Peyer's patch (tissue), 4 donors: ENCODE measurements at regions not wholly inside any gene's neighbourhood (a gene's known extent, or its start where the extent isn't known, plus 50 kb on each side); places are given as distances from the start of the nearest gene placed in this dataset.

Experiments used
- POLR2A ChIP-seq, 2 donors: fragments of 450-650 bp; IDR thresholded peaks; one replicate each; pipeline ENCODE4 v1.5.1; 2017; ENCODE audit warnings: antibody characterized with exemption in 2 of 2, mild to moderate bottlenecking in 2 of 2, moderate library complexity in 2 of 2
- TF ChIP-seq, protein P1 (sequence below), 6 experiments: fragments of 450-650 bp in 4 of 6; fragments of 200-600 bp in 2 of 6; sonication (generic) in 1 of 6; IDR thresholded peaks; one replicate each; pipeline ENCODE4 v1.5.1; 2017 to 2019; ENCODE audit warnings: antibody characterized with exemption in 6 of 6, mild to moderate bottlenecking in 3 of 6, moderate library complexity in 1 of 6

DNA sequence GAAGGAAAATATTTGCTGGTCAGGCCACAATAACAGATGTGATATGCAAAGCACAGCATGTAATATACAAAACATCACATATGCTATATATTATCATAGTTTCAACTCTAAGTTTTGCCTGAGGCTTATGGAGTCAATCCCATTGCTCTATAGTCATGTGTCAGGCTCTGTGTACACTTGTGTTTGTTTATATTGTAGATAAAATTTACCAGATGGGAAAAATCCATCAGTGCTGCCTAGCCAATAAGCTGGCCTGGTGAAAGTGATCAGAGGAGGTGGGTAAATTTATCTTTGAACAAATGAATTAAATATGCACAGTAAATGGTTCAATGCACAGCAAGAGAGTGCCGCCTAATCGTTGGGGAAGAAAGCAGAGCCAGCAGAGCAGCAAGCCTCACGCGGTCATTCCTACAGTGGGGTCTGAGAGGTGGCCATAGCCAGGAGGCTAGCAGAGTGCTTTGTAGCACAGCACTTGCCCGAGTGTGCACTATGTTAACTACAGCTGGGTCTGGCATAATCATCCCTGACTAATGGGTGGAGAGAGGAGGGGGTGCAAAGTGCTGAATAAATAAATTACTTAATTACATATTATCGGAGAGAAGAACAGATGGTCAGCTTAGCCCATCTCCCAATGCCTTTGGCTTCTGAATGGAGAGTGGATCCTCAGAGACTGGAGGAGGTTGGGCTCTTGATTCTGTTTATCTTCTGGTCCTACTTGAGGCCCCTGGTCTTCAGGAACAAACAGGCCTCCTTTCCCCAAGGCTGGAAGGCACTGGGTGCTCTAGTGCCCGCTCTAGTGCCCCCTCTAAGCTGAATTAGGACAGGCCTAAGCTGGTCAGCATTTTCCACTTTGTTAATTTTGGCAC is 153.5 kb downstream of the MAT2B start:
- TF ChIP-seq, protein P1, sequence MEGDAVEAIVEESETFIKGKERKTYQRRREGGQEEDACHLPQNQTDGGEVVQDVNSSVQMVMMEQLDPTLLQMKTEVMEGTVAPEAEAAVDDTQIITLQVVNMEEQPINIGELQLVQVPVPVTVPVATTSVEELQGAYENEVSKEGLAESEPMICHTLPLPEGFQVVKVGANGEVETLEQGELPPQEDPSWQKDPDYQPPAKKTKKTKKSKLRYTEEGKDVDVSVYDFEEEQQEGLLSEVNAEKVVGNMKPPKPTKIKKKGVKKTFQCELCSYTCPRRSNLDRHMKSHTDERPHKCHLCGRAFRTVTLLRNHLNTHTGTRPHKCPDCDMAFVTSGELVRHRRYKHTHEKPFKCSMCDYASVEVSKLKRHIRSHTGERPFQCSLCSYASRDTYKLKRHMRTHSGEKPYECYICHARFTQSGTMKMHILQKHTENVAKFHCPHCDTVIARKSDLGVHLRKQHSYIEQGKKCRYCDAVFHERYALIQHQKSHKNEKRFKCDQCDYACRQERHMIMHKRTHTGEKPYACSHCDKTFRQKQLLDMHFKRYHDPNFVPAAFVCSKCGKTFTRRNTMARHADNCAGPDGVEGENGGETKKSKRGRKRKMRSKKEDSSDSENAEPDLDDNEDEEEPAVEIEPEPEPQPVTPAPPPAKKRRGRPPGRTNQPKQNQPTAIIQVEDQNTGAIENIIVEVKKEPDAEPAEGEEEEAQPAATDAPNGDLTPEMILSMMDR (IDR thresholded peaks at IDR 0.05), result no peak
- no peak for TF ChIP-seq POLR2A (IDR thresholded peaks at IDR 0.05)
